ENCODE measurements at regions not wholly inside any gene's neighbourhood (a gene's known extent, or its start where the extent isn't known, plus 50 kb on each side); places are given as distances from the start of the nearest gene placed in this dataset.

GRCh38 chr9:87275047-87275725 lies 222.5 kb upstream of the DAPK1 start:
- no peak for FAIRE-seq
- ATAC-seq: no peak
- Histone ChIP-seq H3K4me3 (no peak overlapping the region), H3K9me3 (no peaks in the 10 kb centered on the region), H3K27me3 (no peaks in the 10 kb centered on the region), H3K27ac (no peak overlapping the region), H3K36me3 (no peaks in the 10 kb centered on the region), H3K4me1 (peaks cover 0 to 3% (median 0%) of the 10 kb centered on the region in 3 donors)
- intact Hi-C loops (cut with DNase I): no loop called here
- DNase-seq: no peak
- TF ChIP-seq CTCF (IDR thresholded peaks at IDR 0.05): no peak
- 66 to 76% methylated on average over 9 of the region's 9 CpGs for WGBS, 2 donors

GRCh38 chr9:87276327-87276841 lies 221.3 kb upstream of the DAPK1 start:
- no peaks in the 10 kb centered on the region for H3K9me3 ChIP-seq
- no peak for ATAC-seq
- intact Hi-C loops (cut with DNase I): no loop called here
- TF ChIP-seq CTCF (IDR thresholded peaks at IDR 0.05): no peak
- no peak for DNase-seq
- no peaks in the 10 kb centered on the region for H3K27me3 ChIP-seq
- H3K36me3 ChIP-seq: no peaks in the 10 kb centered on the region
- FAIRE-seq: no peak
- WGBS, 2 donors: 82% methylated on average over 8 of the region's 8 CpGs
- no peak overlapping the region for H3K4me3 ChIP-seq
- no peaks in the 10 kb centered on the region for H3K4me1 ChIP-seq
- no peak overlapping the region for H3K27ac ChIP-seq

GRCh38 chr9:87276851-87277261 lies 220.8 kb upstream of the DAPK1 start:
- no peak overlapping the region for H3K4me3 ChIP-seq
- no peaks in the 10 kb centered on the region for H3K9me3 ChIP-seq
- DNase-seq (no peak), ATAC-seq (no peak), FAIRE-seq (no peak)
- TF ChIP-seq CTCF (IDR thresholded peaks at IDR 0.05): no peak
- no peaks in the 10 kb centered on the region for H3K4me1 ChIP-seq
- no peaks in the 10 kb centered on the region for H3K27me3 ChIP-seq
- no peak overlapping the region for H3K27ac ChIP-seq
- intact Hi-C loops (cut with DNase I): no loop called here
- WGBS, 2 donors: 70 to 73% methylated on average over 3 of the region's 3 CpGs
- H3K36me3 ChIP-seq: no peaks in the 10 kb centered on the region

- 87 to 92% methylated on average over 3 of the region's 3 CpGs for WGBS, 2 donors
- H3K27ac ChIP-seq: no peak overlapping the region
Measured at GRCh38 chr9:87277346-87277745, 220.3 kb upstream of the DAPK1 start.

More at GRCh38 chr9:87277346-87277745, 220.3 kb upstream of the DAPK1 start:
- no peaks in the 10 kb centered on the region for H3K4me1 ChIP-seq
- intact Hi-C loops (cut with DNase I): no loop called here
- H3K27me3 ChIP-seq: no peaks in the 10 kb centered on the region
- DNase-seq: no peak
- ATAC-seq: no peak
- no peaks in the 10 kb centered on the region for H3K36me3 ChIP-seq
- no peak for TF ChIP-seq CTCF (IDR thresholded peaks at IDR 0.05)
- H3K9me3 ChIP-seq: no peaks in the 10 kb centered on the region
- FAIRE-seq: no peak
- H3K4me3 ChIP-seq: no peak overlapping the region

Data from pancreas (tissue), 10 donors.